ENCODE measurements at regions not wholly inside any gene's neighbourhood (a gene's known extent, or its start where the extent isn't known, plus 50 kb on each side); places are given as distances from the start of the nearest gene placed in this dataset.

DNA sequence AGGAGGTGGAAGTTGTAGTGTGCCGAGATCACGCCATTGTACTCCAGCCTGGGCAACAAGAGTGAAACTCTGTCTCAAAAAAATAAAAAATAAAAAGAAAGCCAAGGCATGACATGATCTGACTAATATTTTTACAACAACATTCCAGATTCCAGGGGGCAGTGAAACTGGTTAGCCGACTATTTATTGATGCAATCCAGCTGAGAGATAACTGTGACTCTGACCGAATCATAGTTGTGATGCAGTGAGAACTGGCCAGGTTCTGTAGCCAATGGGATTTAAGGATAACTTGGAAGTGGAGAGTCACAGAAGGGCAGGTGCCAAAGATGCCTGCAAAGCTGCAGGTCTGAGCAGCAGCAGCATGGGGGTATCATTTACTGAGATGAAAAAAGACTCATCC, 82.9 kb upstream of the TSHZ2 start:
- TF ChIP-seq, protein P1, sequence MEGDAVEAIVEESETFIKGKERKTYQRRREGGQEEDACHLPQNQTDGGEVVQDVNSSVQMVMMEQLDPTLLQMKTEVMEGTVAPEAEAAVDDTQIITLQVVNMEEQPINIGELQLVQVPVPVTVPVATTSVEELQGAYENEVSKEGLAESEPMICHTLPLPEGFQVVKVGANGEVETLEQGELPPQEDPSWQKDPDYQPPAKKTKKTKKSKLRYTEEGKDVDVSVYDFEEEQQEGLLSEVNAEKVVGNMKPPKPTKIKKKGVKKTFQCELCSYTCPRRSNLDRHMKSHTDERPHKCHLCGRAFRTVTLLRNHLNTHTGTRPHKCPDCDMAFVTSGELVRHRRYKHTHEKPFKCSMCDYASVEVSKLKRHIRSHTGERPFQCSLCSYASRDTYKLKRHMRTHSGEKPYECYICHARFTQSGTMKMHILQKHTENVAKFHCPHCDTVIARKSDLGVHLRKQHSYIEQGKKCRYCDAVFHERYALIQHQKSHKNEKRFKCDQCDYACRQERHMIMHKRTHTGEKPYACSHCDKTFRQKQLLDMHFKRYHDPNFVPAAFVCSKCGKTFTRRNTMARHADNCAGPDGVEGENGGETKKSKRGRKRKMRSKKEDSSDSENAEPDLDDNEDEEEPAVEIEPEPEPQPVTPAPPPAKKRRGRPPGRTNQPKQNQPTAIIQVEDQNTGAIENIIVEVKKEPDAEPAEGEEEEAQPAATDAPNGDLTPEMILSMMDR (IDR thresholded peaks at IDR 0.05; ENCODE audit: low read depth, low read length, missing input control), result no peak
- TF ChIP-seq RXRA (IDR thresholded peaks at IDR 0.05), result no peak
- no peak for TF ChIP-seq SP1 (IDR thresholded peaks at IDR 0.05)
- TF ChIP-seq EGR1 (IDR thresholded peaks at IDR 0.05; ENCODE audit: low read depth in 2 of 2), result no peak
- no peak for TF ChIP-seq RAD21 (IDR thresholded peaks at IDR 0.05)
- no peak for TF ChIP-seq YY1 (IDR thresholded peaks at IDR 0.05)
